IMR-90 (cell line): ENCODE measurements at regions not wholly inside any gene's neighbourhood (a gene's known extent, or its start where the extent isn't known, plus 50 kb on each side); places are given as distances from the start of the nearest gene placed in this dataset.

ENCODE experiments used
- BHLHE40 ChIP-seq: fragments of 150-350 bp; IDR thresholded peaks from 2 replicates; pipeline ENCODE4 v1.6.1; 2016; ENCODE audit warnings: mild to moderate bottlenecking, low read depth, low read length
- CEBPB ChIP-seq: IDR thresholded peaks from 2 replicates; pipeline ENCODE4 v1.6.1; 2012; ENCODE audit warnings: low read depth, low read length, improper control_type of control experiment
- CHD1 ChIP-seq: IDR thresholded peaks from 2 replicates; pipeline ENCODE4 v1.6.1; 2012; ENCODE audit warnings: low read depth, low read length, improper control_type of control experiment
- CTCF ChIP-seq: conservative IDR thresholded peaks from 2 replicates; pipeline ENCODE4 v1.5.1; 2012; ENCODE audit warnings: mild to moderate bottlenecking, low read depth, low read length, improper control_type of control experiment
- ELK1 ChIP-seq: fragments of 150-350 bp; IDR thresholded peaks from 2 replicates; pipeline ENCODE4 v1.6.1; 2016; ENCODE audit warnings: low read depth, mild to moderate bottlenecking, low read length, moderate library complexity, borderline replicate concordance
- FOS ChIP-seq: fragments of 150-350 bp; IDR thresholded peaks from 2 replicates; pipeline ENCODE4 v1.6.1; 2016; ENCODE audit warnings: low read depth, low read length
- MXI1 ChIP-seq: IDR thresholded peaks from 2 replicates; pipeline ENCODE4 v1.6.1; 2012; ENCODE audit warnings: low read depth, mild to moderate bottlenecking, low read length, moderate library complexity, borderline replicate concordance
- NFE2L2 ChIP-seq: fragments of 150-350 bp; IDR thresholded peaks from 2 replicates; pipeline ENCODE4 v1.6.1; 2016; ENCODE audit warnings: low read depth, mild to moderate bottlenecking, low read length
- POLR2A ChIP-seq: IDR thresholded peaks from 2 replicates; pipeline ENCODE4 v1.6.1; 2012; ENCODE audit warnings: mild to moderate bottlenecking, low read depth, low read length
- RAD21 ChIP-seq: IDR thresholded peaks from 2 replicates; pipeline ENCODE4 v1.6.1; 2012; ENCODE audit warnings: low read length, improper control_type of control experiment
- RCOR1 ChIP-seq: IDR thresholded peaks from 2 replicates; pipeline ENCODE4 v1.6.1; 2012; ENCODE audit warnings: mild to moderate bottlenecking, low read length, improper control_type of control experiment; ENCODE audit not compliant: insufficient replicate concordance
- RFX5 ChIP-seq: IDR thresholded peaks from 2 replicates; pipeline ENCODE4 v1.8.0; 2012; ENCODE audit warnings: low read depth, mild to moderate bottlenecking, low read length, moderate library complexity
- SMC3 ChIP-seq: fragments of 150-350 bp; IDR thresholded peaks from 2 replicates; pipeline ENCODE4 v1.6.1; 2016; ENCODE audit warnings: low read depth, mild to moderate bottlenecking, antibody characterized with exemption, low read length, moderate library complexity
- USF2 ChIP-seq: fragments of 150-350 bp; IDR thresholded peaks from 2 replicates; pipeline ENCODE4 v1.6.1; 2017; ENCODE audit warnings: mild to moderate bottlenecking, antibody characterized with exemption, low read length, low read depth

GRCh38 chr14:105830171-105830570 is 303.8 kb downstream of the TMEM121 start:
- TF ChIP-seq CEBPB (no peak), CTCF (no peak), RFX5 (no peak), ELK1 (no peak), POLR2A (no peak), NFE2L2 (no peak), USF2 (no peak), FOS (no peak), SMC3 (no peak), RAD21 (no peak), MXI1 (no peak), BHLHE40 (no peak), RCOR1 (no peak), CHD1 (no peak)
